ENCODE measurements at regions not wholly inside any gene's neighbourhood (a gene's known extent, or its start where the extent isn't known, plus 50 kb on each side); places are given as distances from the start of the nearest gene placed in this dataset.

GRCh38 chr15:93897377-93897776 lies 334.0 kb upstream of the MCTP2 start:
- TF ChIP-seq ZBTB33 (IDR thresholded peaks at IDR 0.05; ENCODE audit: borderline replicate concordance, low read depth) (no peak), MXI1 (IDR thresholded peaks at IDR 0.05; ENCODE audit: low read depth, low read length) (no peak), SMC3 (IDR thresholded peaks at IDR 0.05; ENCODE audit: low read depth, low read length) (no peak), YY1 (IDR thresholded peaks at IDR 0.05; ENCODE audit: low read depth) (no peak), GABPA (IDR thresholded peaks at IDR 0.05; ENCODE audit: low read depth) (no peak), FOXM1 (IDR thresholded peaks at IDR 0.05; ENCODE audit: low read depth) (no peak), MEF2A (IDR thresholded peaks at IDR 0.05; ENCODE audit: borderline replicate concordance, low read depth) (no peak), NRF1 (IDR thresholded peaks at IDR 0.05; ENCODE audit: low read depth, low read length) (no peak), USF2 (IDR thresholded peaks at IDR 0.05; ENCODE audit: borderline replicate concordance, low read depth, low read length) (no peak), SIN3A (IDR thresholded peaks at IDR 0.05; ENCODE audit: borderline replicate concordance, low read depth, low read length) (no peak), PBX3 (IDR thresholded peaks at IDR 0.05) (no peak), NFIC (IDR thresholded peaks at IDR 0.05; ENCODE audit: borderline replicate concordance) (no peak), GATA2 (CRISPR knock-in tag; IDR thresholded peaks at IDR 0.05) (no peak), IRF3 (IDR thresholded peaks at IDR 0.05; ENCODE audit: low read depth, low read length) (no peak), ELF1 (IDR thresholded peaks at IDR 0.05) (no peak), RCOR1 (IDR thresholded peaks at IDR 0.05; ENCODE audit: low read length) (no peak), RFX5 (IDR thresholded peaks at IDR 0.05; ENCODE audit: low read length) (no peak), TCF12 (IDR thresholded peaks at IDR 0.05) (no peak)
- Histone ChIP-seq H3K9me2 (no peaks in the 10 kb centered on the region), H2AFZ (ENCODE audit: low read depth) (no peak overlapping the region), H3K27ac (ENCODE audit: low read depth in 2 of 2, low read length in 1 of 2) (no peak overlapping the region), H3F3A (replicated peaks; ENCODE audit: insufficient read depth) (no peaks in the 10 kb centered on the region), H3K4me1 (ENCODE audit: control insufficient read depth in 1 of 2, insufficient read depth in 2 of 2, low read depth in 1 of 2, low read length in 1 of 2) (peaks cover 0 to 5% of the 10 kb centered on the region in 2 experiments; a peak in 1 of 4 replicates), H3K36me3 (replicated peaks in 1 of 2; ENCODE audit: control insufficient read depth in 1 of 2, insufficient read depth in 2 of 2, low read length in 1 of 2) (no peaks in the 10 kb centered on the region), H3K27me3 (ENCODE audit: insufficient read depth) (no peaks in the 10 kb centered on the region), H3K9me3 (no peaks in the 10 kb centered on the region), H3K9ac (no peak overlapping the region), H4K20me1 (ENCODE audit: insufficient read depth) (no peaks in the 10 kb centered on the region), H3K4me3 (ENCODE audit: low read depth in 2 of 2, low read length in 1 of 2) (no peak overlapping the region), H3K79me2 (ENCODE audit: insufficient read depth) (no peaks in the 10 kb centered on the region), H3K4me2 (no peak overlapping the region)
- POLR2A ChIA-PET = no interaction called here
- CTCF ChIA-PET = interaction anchor here (0.8 to 1.3 kb wide), 2 partner anchors 10 to 12 kb away, joined by 3 read pairs; no protein-coding TSS in a partner anchor
- DNase-seq = no peak
- 37% methylated on average over 1 of the region's 1 CpG for WGBS (ENCODE audit: low lambda C conversion rate)

Data from SK-N-SH (cell line).